HEK293 (cell line): ENCODE measurements at regions not wholly inside any gene's neighbourhood (a gene's known extent, or its start where the extent isn't known, plus 50 kb on each side); places are given as distances from the start of the nearest gene placed in this dataset.

Experiments used
- CTCF ChIA-PET: fragments of 350-600 bp; formaldehyde crosslinking; extraction: SDS; loops from one replicate; lab custom pipeline; 2021; ENCODE audit warnings: antibody characterized with exemption; lab: Yijun Ruan, JAX
- POLR2A ChIA-PET: fragments of 300-600 bp; formaldehyde crosslinking; extraction: SDS; loops from one replicate; lab custom pipeline; 2020; ENCODE audit warnings: antibody characterized with exemption, inconsistent platforms; lab: Yijun Ruan, JAX
- H3K27ac ChIP-seq: fragments of 200-500 bp; sonication (Bioruptor generic); 2 replicates; pipeline ENCODE4 v1.5.1; 2014; ENCODE audit warnings: low read depth, low read length, control low read depth, inconsistent platforms; ENCODE audit errors: extremely low read depth
- H3K36me3 ChIP-seq, 2 experiments: fragments of 200-500 bp in 1 of 2; sonication (Bioruptor generic) in 1 of 2; 1 replicate in 1 of 2; 2 replicates in 1 of 2; pipeline ENCODE4 v1.5.1; 2014 to 2017; ENCODE audit warnings: inconsistent platforms in 2 of 2, low read length in 2 of 2; ENCODE audit not compliant: control insufficient read depth in 2 of 2, insufficient read depth in 1 of 2
- H3K4me1 ChIP-seq: fragments of 200-500 bp; sonication (Bioruptor generic); 2 replicates; pipeline ENCODE4 v1.5.1; 2014; ENCODE audit warnings: mild to moderate bottlenecking, low read length, inconsistent platforms; ENCODE audit not compliant: control insufficient read depth, insufficient read depth
- H3K4me3 ChIP-seq: 2 replicates; pipeline ENCODE4 v1.5.1; 2011; ENCODE audit warnings: low read depth, mild to moderate bottlenecking, control low read depth, low read length, moderate library complexity
- H3K9me3 ChIP-seq: fragments of 200-500 bp; sonication (Bioruptor generic); 2 replicates; pipeline ENCODE4 v1.5.1; 2014; ENCODE audit warnings: low read depth, low read length, inconsistent platforms; ENCODE audit not compliant: control insufficient read depth, insufficient read depth
- KLF10 ChIP-seq: fragments of 450-650 bp; IDR thresholded peaks from 2 replicates; pipeline ENCODE4 v1.5.1; 2018; ENCODE audit warnings: missing biosample characterization, mild to moderate bottlenecking, missing genetic modification characterization
- KLF16 ChIP-seq: fragments of 450-650 bp; formaldehyde crosslinking; IDR thresholded peaks from 2 replicates; pipeline ENCODE4 v1.5.1; 2017; ENCODE audit warnings: missing biosample characterization, missing genetic modification characterization
- SALL2 ChIP-seq: fragments of 450-650 bp; formaldehyde crosslinking; IDR thresholded peaks from 2 replicates; pipeline ENCODE4 v1.5.0; 2017; ENCODE audit warnings: missing biosample characterization, mild to moderate bottlenecking, missing genetic modification characterization, borderline replicate concordance
- SETDB1 ChIP-seq: IDR thresholded peaks from one replicate; pipeline ENCODE4 v1.6.1; 2017; ENCODE audit warnings: mild to moderate bottlenecking, low read length, moderate library complexity, mixed read lengths; ENCODE audit not compliant: insufficient read length
- YY1 ChIP-seq: fragments of 450-650 bp; formaldehyde crosslinking; IDR thresholded peaks from 2 replicates; pipeline ENCODE4 v1.5.1; 2018; ENCODE audit warnings: missing biosample characterization, missing genetic modification characterization
- ZBTB17 ChIP-seq: fragments of 450-650 bp; formaldehyde crosslinking; IDR thresholded peaks from 2 replicates; pipeline ENCODE4 v1.5.1; 2016; ENCODE audit warnings: missing biosample characterization, missing genetic modification characterization
- ZBTB26 ChIP-seq: fragments of 450-650 bp; formaldehyde crosslinking; optimal IDR thresholded peaks from 2 replicates; pipeline ENCODE3; 2016; ENCODE audit warnings: missing biosample characterization, mild to moderate bottlenecking, missing genetic modification characterization
- ZNF148 ChIP-seq: fragments of 450-650 bp; formaldehyde crosslinking; IDR thresholded peaks from 2 replicates; pipeline ENCODE4 v1.5.0; 2017; ENCODE audit warnings: missing biosample characterization, missing genetic modification characterization, borderline replicate concordance
- ZNF175 ChIP-seq: fragments of 450-650 bp; formaldehyde crosslinking; IDR thresholded peaks from 2 replicates; pipeline ENCODE4 v1.5.1; 2016; ENCODE audit warnings: missing biosample characterization, missing genetic modification characterization
- ZNF24 ChIP-seq: fragments of 450-650 bp; formaldehyde crosslinking; IDR thresholded peaks from 2 replicates; pipeline ENCODE4 v1.5.1; 2016; ENCODE audit warnings: missing biosample characterization, missing genetic modification characterization
- ZNF394 ChIP-seq: fragments of 450-650 bp; formaldehyde crosslinking; IDR thresholded peaks from 2 replicates; pipeline ENCODE4 v1.5.1; 2016; ENCODE audit warnings: missing biosample characterization, missing genetic modification characterization, mild to moderate bottlenecking, moderate library complexity, borderline replicate concordance
- ZNF48 ChIP-seq: fragments of 450-650 bp; formaldehyde crosslinking; IDR thresholded peaks from 2 replicates; pipeline ENCODE4 v1.5.1; 2016; ENCODE audit warnings: missing biosample characterization, missing genetic modification characterization
- ZNF610 ChIP-seq: fragments of 450-650 bp; formaldehyde crosslinking; IDR thresholded peaks from 2 replicates; pipeline ENCODE4 v1.5.1; 2016; ENCODE audit warnings: missing biosample characterization, missing genetic modification characterization, borderline replicate concordance
- ZNF629 ChIP-seq: fragments of 450-650 bp; formaldehyde crosslinking; IDR thresholded peaks from 2 replicates; pipeline ENCODE4 v1.5.1; 2017; ENCODE audit warnings: missing biosample characterization, missing genetic modification characterization
- TF ChIP-seq, protein P1 (sequence below): fragments of 450-650 bp; formaldehyde crosslinking; IDR thresholded peaks from 2 replicates; pipeline ENCODE4 v1.5.1; 2016; ENCODE audit warnings: missing biosample characterization, missing genetic modification characterization
- TF ChIP-seq, protein P2 (sequence below): fragments of 450-650 bp; formaldehyde crosslinking; conservative IDR thresholded peaks from 2 replicates; pipeline ENCODE4 v1.5.1; 2016; ENCODE audit warnings: low read depth, missing biosample characterization, missing genetic modification characterization
- TF ChIP-seq, protein P3 (sequence below): fragments of 450-650 bp; formaldehyde crosslinking; IDR thresholded peaks from 2 replicates; pipeline ENCODE4 v1.5.1; 2016; ENCODE audit warnings: missing biosample characterization, missing genetic modification characterization

- TF ChIP-seq ZNF610 (tag by site-specific recombination) (no peak), YY1 (tag by site-specific recombination) (no peak), ZNF24 (tag by site-specific recombination) (no peak), ZBTB17 (no peak), ZNF148 (no peak)
- TF ChIP-seq, protein P1, sequence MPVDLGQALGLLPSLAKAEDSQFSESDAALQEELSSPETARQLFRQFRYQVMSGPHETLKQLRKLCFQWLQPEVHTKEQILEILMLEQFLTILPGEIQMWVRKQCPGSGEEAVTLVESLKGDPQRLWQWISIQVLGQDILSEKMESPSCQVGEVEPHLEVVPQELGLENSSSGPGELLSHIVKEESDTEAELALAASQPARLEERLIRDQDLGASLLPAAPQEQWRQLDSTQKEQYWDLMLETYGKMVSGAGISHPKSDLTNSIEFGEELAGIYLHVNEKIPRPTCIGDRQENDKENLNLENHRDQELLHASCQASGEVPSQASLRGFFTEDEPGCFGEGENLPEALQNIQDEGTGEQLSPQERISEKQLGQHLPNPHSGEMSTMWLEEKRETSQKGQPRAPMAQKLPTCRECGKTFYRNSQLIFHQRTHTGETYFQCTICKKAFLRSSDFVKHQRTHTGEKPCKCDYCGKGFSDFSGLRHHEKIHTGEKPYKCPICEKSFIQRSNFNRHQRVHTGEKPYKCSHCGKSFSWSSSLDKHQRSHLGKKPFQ (tag by site-specific recombination), result no peak
- TF ChIP-seq, all 188 proteins: peak for 0
These were observed 130.3 kb upstream of the PMEPA1 start (continued) for GRCh38 chr20:57840066-57840465.

GRCh38 chr20:57838670-57839151 lies 128.9 kb upstream of the PMEPA1 start:
- ChIA-PET POLR2A (interaction anchor here (0.6 kb wide), 1 partner anchor 254 kb away, joined by 3 read pairs; no protein-coding TSS in a partner anchor), CTCF (interaction anchor here (0.6 kb wide), 1 partner anchor 128 kb away, joined by 3 read pairs; no protein-coding TSS in a partner anchor)
- Histone ChIP-seq H3K4me1 (no peaks in the 10 kb centered on the region), H3K9me3 (no peaks in the 10 kb centered on the region), H3K4me3 (no peak overlapping the region), H3K36me3 (no peaks in the 10 kb centered on the region), H3K27ac (no peak overlapping the region)
- TF ChIP-seq, protein P2, sequence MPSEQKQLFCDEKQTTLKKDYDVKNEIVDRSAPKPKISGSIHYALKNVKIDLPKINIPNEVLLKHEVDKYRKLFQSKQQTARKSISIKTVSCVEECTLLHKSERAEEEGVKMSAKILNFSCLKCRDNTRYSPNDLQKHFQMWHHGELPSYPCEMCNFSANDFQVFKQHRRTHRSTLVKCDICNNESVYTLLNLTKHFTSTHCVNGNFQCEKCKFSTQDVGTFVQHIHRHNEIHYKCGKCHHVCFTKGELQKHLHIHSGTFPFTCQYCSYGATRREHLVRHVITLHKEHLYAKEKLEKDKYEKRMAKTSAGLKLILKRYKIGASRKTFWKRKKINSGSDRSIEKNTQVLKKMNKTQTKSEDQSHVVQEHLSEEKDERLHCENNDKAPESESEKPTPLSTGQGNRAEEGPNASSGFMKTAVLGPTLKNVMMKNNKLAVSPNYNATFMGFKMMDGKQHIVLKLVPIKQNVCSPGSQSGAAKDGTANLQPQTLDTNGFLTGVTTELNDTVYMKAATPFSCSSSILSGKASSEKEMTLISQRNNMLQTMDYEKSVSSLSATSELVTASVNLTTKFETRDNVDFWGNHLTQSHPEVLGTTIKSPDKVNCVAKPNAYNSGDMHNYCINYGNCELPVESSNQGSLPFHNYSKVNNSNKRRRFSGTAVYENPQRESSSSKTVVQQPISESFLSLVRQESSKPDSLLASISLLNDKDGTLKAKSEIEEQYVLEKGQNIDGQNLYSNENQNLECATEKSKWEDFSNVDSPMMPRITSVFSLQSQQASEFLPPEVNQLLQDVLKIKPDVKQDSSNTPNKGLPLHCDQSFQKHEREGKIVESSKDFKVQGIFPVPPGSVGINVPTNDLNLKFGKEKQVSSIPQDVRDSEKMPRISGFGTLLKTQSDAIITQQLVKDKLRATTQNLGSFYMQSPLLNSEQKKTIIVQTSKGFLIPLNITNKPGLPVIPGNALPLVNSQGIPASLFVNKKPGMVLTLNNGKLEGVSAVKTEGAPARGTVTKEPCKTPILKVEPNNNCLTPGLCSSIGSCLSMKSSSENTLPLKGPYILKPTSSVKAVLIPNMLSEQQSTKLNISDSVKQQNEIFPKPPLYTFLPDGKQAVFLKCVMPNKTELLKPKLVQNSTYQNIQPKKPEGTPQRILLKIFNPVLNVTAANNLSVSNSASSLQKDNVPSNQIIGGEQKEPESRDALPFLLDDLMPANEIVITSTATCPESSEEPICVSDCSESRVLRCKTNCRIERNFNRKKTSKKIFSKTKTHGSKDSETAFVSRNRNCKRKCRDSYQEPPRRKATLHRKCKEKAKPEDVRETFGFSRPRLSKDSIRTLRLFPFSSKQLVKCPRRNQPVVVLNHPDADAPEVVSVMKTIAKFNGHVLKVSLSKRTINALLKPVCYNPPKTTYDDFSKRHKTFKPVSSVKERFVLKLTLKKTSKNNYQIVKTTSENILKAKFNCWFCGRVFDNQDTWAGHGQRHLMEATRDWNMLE (tag by site-specific recombination), result no peak
- TF ChIP-seq ZNF629 (tag by site-specific recombination) (no peak), ZNF394 (tag by site-specific recombination) (no peak), ZNF175 (tag by site-specific recombination) (no peak), KLF16 (no peak), KLF10 (tag by site-specific recombination) (no peak), ZNF48 (tag by site-specific recombination) (no peak), SALL2 (tag by site-specific recombination) (no peak), SETDB1 (no peak), ZBTB26 (no peak)
- TF ChIP-seq, protein P3, sequence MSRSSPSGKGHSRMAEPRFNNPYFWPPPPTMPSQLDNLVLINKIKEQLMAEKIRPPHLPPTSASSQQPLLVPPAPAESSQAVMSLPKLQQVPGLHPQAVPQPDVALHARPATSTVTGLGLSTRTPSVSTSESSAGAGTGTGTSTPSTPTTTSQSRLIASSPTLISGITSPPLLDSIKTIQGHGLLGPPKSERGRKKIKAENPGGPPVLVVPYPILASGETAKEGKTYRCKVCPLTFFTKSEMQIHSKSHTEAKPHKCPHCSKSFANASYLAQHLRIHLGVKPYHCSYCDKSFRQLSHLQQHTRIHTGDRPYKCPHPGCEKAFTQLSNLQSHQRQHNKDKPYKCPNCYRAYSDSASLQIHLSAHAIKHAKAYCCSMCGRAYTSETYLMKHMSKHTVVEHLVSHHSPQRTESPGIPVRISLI (tag by site-specific recombination), result no peak
